NT2/D1 (cell line): ENCODE measurements at regions not wholly inside any gene's neighbourhood (a gene's known extent, or its start where the extent isn't known, plus 50 kb on each side); places are given as distances from the start of the nearest gene placed in this dataset.

Source experiments
- YY1 ChIP-seq: IDR thresholded peaks from 2 replicates; pipeline ENCODE4 v1.6.1; 2011; ENCODE audit not compliant: insufficient read length, insufficient read depth
- ZNF274 ChIP-seq: IDR thresholded peaks from 2 replicates; pipeline ENCODE4 v1.6.1; 2011; ENCODE audit warnings: mild to moderate bottlenecking, low read depth, low read length

DNA sequence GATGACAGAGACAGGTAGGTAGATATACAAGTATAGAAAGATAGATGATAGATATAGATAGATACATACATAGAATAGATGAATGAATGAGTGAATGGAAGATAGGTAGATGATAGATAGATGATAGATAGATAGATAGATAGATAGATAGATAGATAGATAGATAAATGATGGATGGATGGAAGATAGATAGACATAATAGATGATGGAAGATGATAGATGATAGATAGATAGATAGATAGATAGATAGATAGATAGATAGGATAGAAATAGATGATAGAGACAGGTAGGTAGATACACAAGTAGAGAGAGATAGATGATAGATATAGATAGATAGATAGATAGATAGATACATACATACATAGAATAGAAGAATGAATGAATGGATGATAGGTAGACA lies 510.1 kb upstream of the AUTS2 start:
- TF ChIP-seq YY1, result no peak
- TF ChIP-seq ZNF274, result no peak
